Endodermal cell (in vitro differentiated cells): ENCODE measurements at regions not wholly inside any gene's neighbourhood (a gene's known extent, or its start where the extent isn't known, plus 50 kb on each side); places are given as distances from the start of the nearest gene placed in this dataset.
"Not testable (repeated sequence)": the region's sequence is repeated elsewhere in the genome, so short reads cannot be mapped to it uniquely, and the experiment has no call there.

Experiments used
- DNase-seq: peaks from one replicate; pipeline ENCODE4 v3.0.0-alpha.2; 2017
- H3K27ac ChIP-seq: 2 replicates; pipeline ENCODE4 v1.5.1; 2013; ENCODE audit warnings: mild to moderate bottlenecking, low read depth, low read length, moderate library complexity
- H3K27me3 ChIP-seq: 2 replicates; pipeline ENCODE4 v1.6.1; 2013; ENCODE audit warnings: mild to moderate bottlenecking, low read length, moderate library complexity; ENCODE audit not compliant: insufficient read depth, control insufficient read depth, poor library complexity, severe bottlenecking
- H3K36me3 ChIP-seq: 2 replicates; pipeline ENCODE4 v1.7.0; 2013; ENCODE audit warnings: mild to moderate bottlenecking, low read length, moderate library complexity; ENCODE audit not compliant: control insufficient read depth, insufficient read depth
- H3K4me1 ChIP-seq: one replicate; pipeline ENCODE4 v1.7.0; 2013; ENCODE audit warnings: low read length; ENCODE audit not compliant: control insufficient read depth, insufficient read depth
- H3K4me3 ChIP-seq: 2 replicates; pipeline ENCODE4 v1.5.1; 2013; ENCODE audit warnings: mild to moderate bottlenecking, low read length, moderate library complexity
- H3K9ac ChIP-seq: 2 replicates; pipeline ENCODE4 v1.6.1; 2013; ENCODE audit warnings: mild to moderate bottlenecking, low read length, moderate library complexity; ENCODE audit not compliant: poor library complexity, severe bottlenecking; ENCODE audit errors: extremely low read depth
- H3K9me3 ChIP-seq: 2 replicates; pipeline ENCODE4 v1.6.1; 2013; ENCODE audit warnings: mild to moderate bottlenecking, low read length, moderate library complexity; ENCODE audit not compliant: control insufficient read depth
- H3K27ac Mint-ChIP-seq: 2 replicates; pipeline ENCODE4 v1.8.0; 2020; ENCODE audit warnings: mixed read lengths
- H3K27me3 Mint-ChIP-seq: 2 replicates; pipeline ENCODE4 v1.8.0; 2021; ENCODE audit warnings: mild to moderate bottlenecking, mixed read lengths; ENCODE audit not compliant: insufficient read depth
- H3K36me3 Mint-ChIP-seq: 2 replicates; pipeline ENCODE4 v1.8.0; 2020; ENCODE audit warnings: low read depth, mixed read lengths
- H3K4me1 Mint-ChIP-seq: 2 replicates; pipeline ENCODE4 v1.8.0; 2020; ENCODE audit warnings: mixed read lengths
- H3K4me3 Mint-ChIP-seq: 2 replicates; pipeline ENCODE4 v1.8.0; 2020; ENCODE audit warnings: mild to moderate bottlenecking, moderate library complexity, mixed read lengths
- H3K9me3 Mint-ChIP-seq: 2 replicates; pipeline ENCODE4 v1.8.0; 2020; ENCODE audit warnings: mild to moderate bottlenecking, mixed read lengths
- WGBS, 2 experiments: methylation state at CpG; one replicate each; pipeline versions ENCODE4 v1.1.5 to v1.1.7; 2013; ENCODE audit warnings: missing lambda C conversion rate in 2 of 2, mixed read lengths in 1 of 2; ENCODE audit not compliant: insufficient coverage in 1 of 2, insufficient read length in 1 of 2; 5-methylcytosine and 5-hydroxymethylcytosine counted together

GRCh38 chr14:106745016-106745767 lies 1218.8 kb downstream of the TMEM121 start:
- not testable (repeated sequence) for H3K9me3 ChIP-seq, H3K4me1 ChIP-seq, H3K27me3 ChIP-seq, H3K9ac ChIP-seq, H3K9me3 Mint-ChIP-seq, H3K4me1 Mint-ChIP-seq, DNase-seq, H3K36me3 ChIP-seq, H3K27ac Mint-ChIP-seq, H3K4me3 Mint-ChIP-seq, H3K27ac ChIP-seq, H3K4me3 ChIP-seq, H3K36me3 Mint-ChIP-seq, H3K27me3 Mint-ChIP-seq
- WGBS, 2 experiments: 70% methylated on average over 8 of the region's 15 CpGs; no CpG with 5 or more reads in 1 of the 2 experiments

GRCh38 chr14:106750089-106750488 lies 1223.7 kb downstream of the TMEM121 start:
- H3K9me3 Mint-ChIP-seq: not testable (repeated sequence)
- WGBS, 2 experiments: no CpG with 5 or more reads among the region's 3 CpGs

GRCh38 chr14:106753751-106754150 lies 1227.4 kb downstream of the TMEM121 start:
- H3K27me3 Mint-ChIP-seq, H3K27ac ChIP-seq, H3K9me3 ChIP-seq, H3K4me1 Mint-ChIP-seq, H3K9me3 Mint-ChIP-seq, H3K4me3 ChIP-seq, H3K9ac ChIP-seq, H3K4me1 ChIP-seq, H3K36me3 Mint-ChIP-seq, DNase-seq, H3K27ac Mint-ChIP-seq, H3K4me3 Mint-ChIP-seq, H3K36me3 ChIP-seq, H3K27me3 ChIP-seq: not testable (repeated sequence)
- no CpG with 5 or more reads among the region's 4 CpGs for WGBS, 2 experiments

More at GRCh38 chr14:106750089-106750488, 1223.7 kb downstream of the TMEM121 start:
- not testable (repeated sequence) for DNase-seq, H3K4me3 Mint-ChIP-seq, H3K27me3 ChIP-seq, H3K27ac ChIP-seq, H3K4me1 ChIP-seq, H3K9me3 ChIP-seq, H3K36me3 ChIP-seq, H3K27ac Mint-ChIP-seq, H3K4me3 ChIP-seq, H3K27me3 Mint-ChIP-seq, H3K9ac ChIP-seq, H3K4me1 Mint-ChIP-seq, H3K36me3 Mint-ChIP-seq

GRCh38 chr14:106757444-106757843 lies 1231.1 kb downstream of the TMEM121 start:
- H3K4me1 Mint-ChIP-seq, H3K36me3 Mint-ChIP-seq: not testable (repeated sequence)

GRCh38 chr14:106761886-106762816 lies 1235.8 kb downstream of the TMEM121 start:
- H3K9me3 ChIP-seq, H3K4me3 Mint-ChIP-seq, H3K27me3 Mint-ChIP-seq, H3K27me3 ChIP-seq, H3K27ac ChIP-seq, H3K27ac Mint-ChIP-seq, H3K4me1 Mint-ChIP-seq, H3K36me3 ChIP-seq, H3K4me3 ChIP-seq, H3K4me1 ChIP-seq, H3K36me3 Mint-ChIP-seq, H3K9ac ChIP-seq, DNase-seq: not testable (repeated sequence)
- peaks cover 25% of the 10 kb centered on the region for H3K9me3 Mint-ChIP-seq
- 100% methylated on average over 1 of the region's 15 CpGs; no CpG with 5 or more reads in 1 of the 2 experiments for WGBS, 2 experiments

More at GRCh38 chr14:106757444-106757843, 1231.1 kb downstream of the TMEM121 start:
- not testable (repeated sequence) for H3K36me3 ChIP-seq, H3K9me3 Mint-ChIP-seq, H3K9me3 ChIP-seq, H3K9ac ChIP-seq, H3K27me3 ChIP-seq, DNase-seq, H3K4me1 ChIP-seq, H3K4me3 ChIP-seq, H3K27ac ChIP-seq, H3K27ac Mint-ChIP-seq, H3K27me3 Mint-ChIP-seq, H3K4me3 Mint-ChIP-seq
- 58% methylated on average over 5 of the region's 6 CpGs; no CpG with 5 or more reads in 1 of the 2 experiments for WGBS, 2 experiments
